ENCODE measurements at regions not wholly inside any gene's neighbourhood (a gene's known extent, or its start where the extent isn't known, plus 50 kb on each side); places are given as distances from the start of the nearest gene placed in this dataset.

DNA sequence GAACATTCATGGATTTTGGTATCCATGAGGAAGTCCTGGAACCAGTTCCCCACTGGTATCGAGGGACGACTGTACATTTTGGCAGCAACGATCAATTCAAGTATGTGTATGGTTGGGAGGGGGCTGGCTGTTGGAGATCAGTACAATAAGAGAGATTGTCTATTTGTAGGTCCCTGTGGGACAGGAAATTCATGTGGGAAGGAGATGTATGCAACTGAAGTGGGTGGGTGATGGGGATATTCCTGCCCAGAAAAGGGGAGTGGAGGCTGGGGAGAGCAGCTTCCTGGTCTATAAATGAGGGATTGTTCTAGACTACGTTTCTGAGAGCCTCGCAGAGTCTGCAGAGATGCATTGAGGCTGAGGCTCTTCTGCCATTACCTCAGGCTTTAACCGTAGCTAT is 140.2 kb upstream of the MAGI3 start:
- TF ChIP-seq, protein P1, sequence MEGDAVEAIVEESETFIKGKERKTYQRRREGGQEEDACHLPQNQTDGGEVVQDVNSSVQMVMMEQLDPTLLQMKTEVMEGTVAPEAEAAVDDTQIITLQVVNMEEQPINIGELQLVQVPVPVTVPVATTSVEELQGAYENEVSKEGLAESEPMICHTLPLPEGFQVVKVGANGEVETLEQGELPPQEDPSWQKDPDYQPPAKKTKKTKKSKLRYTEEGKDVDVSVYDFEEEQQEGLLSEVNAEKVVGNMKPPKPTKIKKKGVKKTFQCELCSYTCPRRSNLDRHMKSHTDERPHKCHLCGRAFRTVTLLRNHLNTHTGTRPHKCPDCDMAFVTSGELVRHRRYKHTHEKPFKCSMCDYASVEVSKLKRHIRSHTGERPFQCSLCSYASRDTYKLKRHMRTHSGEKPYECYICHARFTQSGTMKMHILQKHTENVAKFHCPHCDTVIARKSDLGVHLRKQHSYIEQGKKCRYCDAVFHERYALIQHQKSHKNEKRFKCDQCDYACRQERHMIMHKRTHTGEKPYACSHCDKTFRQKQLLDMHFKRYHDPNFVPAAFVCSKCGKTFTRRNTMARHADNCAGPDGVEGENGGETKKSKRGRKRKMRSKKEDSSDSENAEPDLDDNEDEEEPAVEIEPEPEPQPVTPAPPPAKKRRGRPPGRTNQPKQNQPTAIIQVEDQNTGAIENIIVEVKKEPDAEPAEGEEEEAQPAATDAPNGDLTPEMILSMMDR (IDR thresholded peaks at IDR 0.05; ENCODE audit: extremely low read depth, missing control alignments): no peak
- DNase-seq (ENCODE audit: low spot score): no peak

DNA sequence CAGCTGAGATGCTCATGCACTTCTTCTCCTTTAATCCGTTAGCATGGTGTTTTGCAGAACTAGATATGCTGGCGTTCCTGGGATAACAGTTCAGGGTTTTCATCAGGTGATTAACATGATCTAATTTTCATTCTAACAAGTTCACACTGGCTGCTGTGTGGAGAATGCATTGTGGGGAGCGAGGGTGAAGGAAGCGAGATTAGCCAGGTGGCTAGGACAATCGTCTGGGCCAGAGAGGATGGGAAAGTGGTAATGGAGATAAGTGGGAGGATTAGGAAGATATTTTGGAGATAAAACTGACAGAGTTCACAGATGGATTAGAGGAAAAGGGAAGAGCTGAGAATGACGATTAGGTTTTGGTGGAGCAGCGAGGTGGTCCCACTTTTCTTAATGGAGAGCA is 138.1 kb upstream of the MAGI3 start:
- DNase-seq (ENCODE audit: low spot score): no peak
- TF ChIP-seq, protein P1 (IDR thresholded peaks at IDR 0.05; ENCODE audit: extremely low read depth, missing control alignments): no peak

DNA sequence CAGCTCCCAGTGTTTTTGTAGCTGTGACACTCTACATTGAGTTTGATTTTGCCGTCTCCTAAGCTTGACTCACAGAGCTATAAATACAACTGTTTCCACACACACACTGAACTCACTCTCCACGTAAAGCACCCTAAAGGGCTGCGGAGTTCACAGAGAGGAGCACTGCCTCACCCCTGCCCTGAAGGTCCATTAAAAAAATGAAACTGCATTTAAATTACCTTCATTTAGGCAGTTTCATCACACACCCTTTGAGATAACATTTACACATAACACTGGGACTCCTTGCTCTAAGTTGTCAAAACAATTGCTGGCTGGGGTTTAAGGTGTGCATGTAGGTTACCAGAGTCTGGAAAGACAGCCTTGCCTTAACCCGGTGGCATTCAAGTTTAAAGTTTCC is 137.1 kb upstream of the MAGI3 start:
- DNase-seq (ENCODE audit: low spot score): no peak
- TF ChIP-seq, protein P1 (IDR thresholded peaks at IDR 0.05; ENCODE audit: extremely low read depth, missing control alignments): no peak

DNA sequence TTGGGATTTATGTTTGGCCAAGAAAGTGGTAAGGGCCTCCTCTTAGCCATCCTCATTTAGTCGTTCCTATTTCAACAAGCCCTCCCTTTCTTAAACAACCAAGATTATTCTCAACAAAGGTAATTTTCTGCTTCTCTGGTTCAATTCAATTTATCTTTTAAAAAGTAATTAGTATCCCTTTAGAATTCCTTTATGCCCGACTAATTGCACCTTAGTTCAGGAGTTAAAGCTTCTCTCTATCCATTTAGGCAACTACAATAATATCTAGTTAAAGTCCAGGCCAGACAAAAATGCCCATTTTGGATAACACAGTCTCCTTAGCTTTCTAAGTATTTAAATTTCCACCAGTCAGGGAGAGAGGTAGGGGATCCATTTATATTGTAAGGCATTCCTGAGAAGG is 136.7 kb upstream of the MAGI3 start:
- TF ChIP-seq, protein P1 (IDR thresholded peaks at IDR 0.05; ENCODE audit: extremely low read depth, missing control alignments): no peak

DNA sequence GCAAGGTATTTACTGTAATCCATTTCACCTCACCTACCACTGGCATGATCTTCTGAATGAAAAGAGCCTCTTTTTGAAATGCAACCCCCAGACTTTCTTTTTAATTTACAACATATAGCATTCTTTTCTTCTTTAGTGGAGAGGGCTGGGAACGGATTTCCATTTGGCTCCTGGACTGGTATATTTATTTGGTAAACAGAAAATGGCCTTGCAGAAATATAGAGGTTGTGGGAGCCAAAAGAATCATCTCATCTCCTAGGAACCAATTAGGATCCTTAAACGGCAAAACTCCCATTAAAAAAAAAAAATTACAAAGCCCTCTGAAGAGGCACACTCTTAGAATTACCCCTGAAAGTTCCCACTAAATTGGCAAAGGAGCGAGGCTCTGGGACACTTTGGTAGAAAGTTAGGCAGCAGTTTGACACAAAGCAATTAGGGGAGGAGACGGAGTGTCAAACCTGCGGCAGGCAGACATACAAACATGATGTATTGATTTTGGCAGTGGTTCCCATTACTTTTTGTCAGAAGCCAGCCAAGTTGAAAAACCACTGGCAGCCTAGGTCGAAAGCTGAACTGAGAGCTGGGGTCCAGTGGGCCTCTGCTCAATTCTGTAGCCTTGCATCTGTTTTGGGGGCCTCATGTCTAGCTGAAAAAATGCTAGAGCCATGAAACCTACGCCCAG is 135.1 kb upstream of the MAGI3 start:
- no peak for DNase-seq (ENCODE audit: low spot score)

More for the DNA sequence above, 136.7 kb upstream of the MAGI3 start:
- DNase-seq (ENCODE audit: low spot score): no peak

DNA sequence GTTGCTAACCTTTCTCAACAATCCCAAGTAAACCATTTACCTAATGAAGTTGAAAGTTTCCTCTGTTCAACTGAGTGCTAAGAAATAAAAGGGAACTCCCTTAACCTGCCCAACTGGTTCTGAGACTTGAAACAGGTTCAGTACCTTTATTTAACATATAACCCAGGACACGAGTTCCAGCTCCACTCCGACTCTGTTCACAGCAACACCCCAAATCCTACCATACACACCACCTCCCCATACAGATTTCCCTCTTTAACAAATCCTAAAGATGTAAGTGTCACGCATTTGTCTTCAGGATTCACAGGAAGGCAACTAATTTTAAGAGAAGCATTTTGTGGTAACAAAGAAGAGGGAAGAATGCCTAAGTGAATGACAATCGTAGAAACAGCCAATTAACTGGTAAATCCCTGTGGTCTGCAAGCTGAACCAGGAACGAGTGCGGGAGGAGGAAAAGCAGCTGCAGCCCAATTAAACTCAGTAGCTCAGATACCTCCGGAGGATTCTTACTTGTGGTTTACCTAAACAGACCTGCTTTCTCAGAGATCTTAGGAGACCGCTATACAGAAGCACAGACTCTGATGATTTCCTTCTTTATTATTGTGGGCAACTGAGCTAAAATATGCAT is 134.5 kb upstream of the MAGI3 start:
- TF ChIP-seq, protein P1 (IDR thresholded peaks at IDR 0.05; ENCODE audit: extremely low read depth, missing control alignments): no peak
- no peak for DNase-seq (ENCODE audit: low spot score)

More for the DNA sequence above, 135.1 kb upstream of the MAGI3 start:
- TF ChIP-seq, protein P1 (IDR thresholded peaks at IDR 0.05; ENCODE audit: extremely low read depth, missing control alignments): no peak

DNA sequence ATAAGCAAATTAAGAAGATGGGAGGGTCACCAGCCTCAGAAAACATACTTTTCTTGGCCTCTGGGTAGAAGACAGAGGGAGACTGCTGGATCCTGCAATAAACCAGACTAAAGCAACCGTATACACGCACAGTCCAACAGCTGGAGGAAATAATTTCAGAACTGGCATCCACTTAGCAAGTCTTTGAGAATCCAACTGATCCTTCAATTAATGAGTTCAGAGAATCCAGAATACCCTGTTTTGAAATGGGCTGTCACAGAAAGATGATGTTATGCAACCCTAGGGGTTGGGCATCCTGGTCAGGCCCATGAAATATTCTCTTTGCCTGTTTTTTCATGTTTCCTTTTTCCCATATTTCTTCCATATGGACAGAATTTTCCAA is 134.0 kb upstream of the MAGI3 start:
- DNase-seq (ENCODE audit: low spot score): no peak
- TF ChIP-seq, protein P1 (IDR thresholded peaks at IDR 0.05; ENCODE audit: extremely low read depth, missing control alignments): no peak

Data from GM20000 (cell line).